CD14-positive monocyte (primary cell): ENCODE measurements at regions not wholly inside any gene's neighbourhood (a gene's known extent, or its start where the extent isn't known, plus 50 kb on each side); places are given as distances from the start of the nearest gene placed in this dataset.

Experiments used
- DNase-seq, 3 donors: peaks; one replicate each; pipeline ENCODE4 v3.0.0-alpha.2; 2011 to 2022
- H2AFZ ChIP-seq: 2 replicates; pipeline ENCODE4 v1.6.0; 2012; ENCODE audit warnings: mild to moderate bottlenecking, low read depth, low read length, inconsistent platforms; ENCODE audit not compliant: insufficient read depth, poor library complexity, severe bottlenecking
- H3K27ac ChIP-seq, 2 donors: 1 replicate in 1 of 2; 2 replicates in 1 of 2; pipeline ENCODE4 v1.5.1; 2012 to 2013; ENCODE audit warnings: low read length in 2 of 2, control low read depth in 1 of 2, inconsistent platforms in 1 of 2, low read depth in 1 of 2, mild to moderate bottlenecking in 1 of 2
- H3K27me3 ChIP-seq, 2 donors: one replicate each; pipeline versions ENCODE4 v1.6.0 to v1.6.1; 2011 to 2013; ENCODE audit warnings: low read length in 2 of 2; ENCODE audit not compliant: control insufficient read depth in 2 of 2, insufficient read depth in 2 of 2
- H3K36me3 ChIP-seq, 2 donors: replicated peaks in 1 of 2; 1 replicate in 1 of 2; 2 replicates in 1 of 2; pipeline versions ENCODE4 v1.5.1 to v1.6.1; 2012 to 2013; ENCODE audit warnings: low read length in 2 of 2, control low read depth in 1 of 2, inconsistent platforms in 1 of 2, mild to moderate bottlenecking in 1 of 2; ENCODE audit not compliant: insufficient read depth in 2 of 2, control insufficient read depth in 1 of 2
- H3K4me1 ChIP-seq, 2 donors: 1 replicate in 1 of 2; 2 replicates in 1 of 2; pipeline versions ENCODE4 v1.5.1 to v1.6.1; 2012 to 2013; ENCODE audit warnings: low read length in 2 of 2, control low read depth in 1 of 2, inconsistent platforms in 1 of 2, mild to moderate bottlenecking in 1 of 2, moderate library complexity in 1 of 2; ENCODE audit not compliant: insufficient read depth in 2 of 2, control insufficient read depth in 1 of 2
- H3K4me2 ChIP-seq: replicated peaks from 2 replicates; pipeline ENCODE3; 2012; ENCODE audit warnings: low read length, moderate library complexity, mild to moderate bottlenecking; ENCODE audit not compliant: poor library complexity, severe bottlenecking; ENCODE audit errors: extremely low read depth
- H3K4me3 ChIP-seq, 3 experiments: fragments of 200-600 bp in 1 of 3; sonication (generic) in 1 of 3; replicated peaks in 1 of 3; 1 replicate in 2 of 3; 2 replicates in 1 of 3; pipeline ENCODE4 v1.5.1; 2011 to 2013; ENCODE audit warnings: low read length in 3 of 3, mild to moderate bottlenecking in 3 of 3, control low read depth in 2 of 3, low read depth in 2 of 3, inconsistent platforms in 1 of 3, moderate library complexity in 1 of 3
- H3K79me2 ChIP-seq: 2 replicates; pipeline ENCODE4 v1.6.0; 2012; ENCODE audit warnings: mild to moderate bottlenecking, control low read depth, inconsistent platforms, low read length, moderate library complexity; ENCODE audit not compliant: insufficient read depth
- H3K9ac ChIP-seq: 2 replicates; pipeline ENCODE4 v1.6.0; 2017; ENCODE audit warnings: low read length, mild to moderate bottlenecking; ENCODE audit not compliant: insufficient read depth, poor library complexity, severe bottlenecking
- H3K9me3 ChIP-seq, 2 donors: replicated peaks in 1 of 2; 1 replicate in 1 of 2; 2 replicates in 1 of 2; pipeline versions ENCODE4 v1.5.1 to v1.6.1; 2012 to 2013; ENCODE audit warnings: low read length in 2 of 2, control low read depth in 1 of 2; ENCODE audit not compliant: control insufficient read depth in 1 of 2, insufficient read depth in 1 of 2
- H4K20me1 ChIP-seq: 2 replicates; pipeline ENCODE4 v1.6.0; 2012; ENCODE audit warnings: mild to moderate bottlenecking, low read length, control low read depth, moderate library complexity; ENCODE audit not compliant: insufficient read depth
- H3K27ac Mint-ChIP-seq, 7 donors: one replicate each; pipeline ENCODE4 v1.8.0; 2020; ENCODE audit warnings: mild to moderate bottlenecking in 7 of 7, mixed read lengths in 7 of 7, moderate library complexity in 6 of 7, inconsistent platforms in 2 of 7
- H3K27me3 Mint-ChIP-seq, 3 donors: one replicate each; pipeline ENCODE4 v1.8.0; 2021 to 2022; ENCODE audit warnings: low read depth in 3 of 3, mild to moderate bottlenecking in 3 of 3, mixed read lengths in 3 of 3, moderate library complexity in 3 of 3, inconsistent platforms in 1 of 3
- H3K36me3 Mint-ChIP-seq, 2 donors: one replicate each; pipeline ENCODE4 v1.8.0; 2020; ENCODE audit warnings: mixed read lengths in 2 of 2, inconsistent platforms in 1 of 2, mild to moderate bottlenecking in 1 of 2
- H3K4me1 Mint-ChIP-seq: one replicate; pipeline ENCODE4 v1.8.0; 2020; ENCODE audit warnings: mild to moderate bottlenecking, mixed read lengths
- H3K4me3 Mint-ChIP-seq, 2 donors: one replicate each; pipeline ENCODE4 v1.8.0; 2020; ENCODE audit warnings: mild to moderate bottlenecking in 2 of 2, mixed read lengths in 2 of 2, moderate library complexity in 1 of 2
- H3K9me3 Mint-ChIP-seq, 7 donors: one replicate each; pipeline ENCODE4 v1.8.0; 2020 to 2022; ENCODE audit warnings: mixed read lengths in 7 of 7, mild to moderate bottlenecking in 6 of 7, moderate library complexity in 6 of 7, inconsistent platforms in 2 of 7
- WGBS: methylation state at CpG from one replicate; pipeline ENCODE4 v1.1.5; 2013; ENCODE audit warnings: missing lambda C conversion rate; ENCODE audit not compliant: insufficient coverage; 5-methylcytosine and 5-hydroxymethylcytosine counted together
- intact Hi-C, 2 donors: fragments of 100-400 bp; cut with micrococcal nuclease; formaldehyde crosslinking; loops; one replicate each; pipeline versions ENCODE4 v1.15.0 to v1.15.1; 2023
- TF ChIP-seq, protein P1 (sequence below): fragments of 200-600 bp; IDR thresholded peaks from one replicate; pipeline ENCODE4 v1.8.0; 2022; ENCODE audit warnings: antibody characterized with exemption, mild to moderate bottlenecking

DNA sequence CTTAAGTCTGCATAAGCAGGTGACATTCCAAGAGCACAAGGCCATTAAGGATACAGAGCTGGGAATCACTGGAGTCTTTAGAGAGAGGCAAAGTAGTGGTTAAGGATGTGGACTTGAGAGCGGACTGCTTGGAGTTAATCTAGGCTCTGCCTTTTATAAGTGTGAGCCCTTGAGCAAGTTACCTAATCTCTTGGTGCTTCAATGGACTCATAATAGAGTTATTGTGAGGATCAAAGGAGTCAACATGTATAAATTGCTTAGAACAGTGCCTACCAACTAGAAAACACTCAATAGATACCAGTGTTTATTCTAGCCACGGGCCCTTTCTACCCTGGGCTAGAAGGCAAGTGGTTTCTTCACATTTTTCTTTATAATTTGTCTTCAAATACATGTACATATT lies 819.4 kb downstream of the NR2F1-AS1 start:
- Mint-ChIP-seq H3K9me3 (peaks cover 0 to 9% (median 2%) of the 10 kb centered on the region in 7 donors), H3K4me3 (no peak overlapping the region), H3K4me1 (no peaks in the 10 kb centered on the region), H3K27me3 (no peaks in the 10 kb centered on the region), H3K27ac (no peak overlapping the region), H3K36me3 (no peaks in the 10 kb centered on the region)
- intact Hi-C loops = no loop called here
- no peaks in the 10 kb centered on the region for H4K20me1 ChIP-seq
- no peak for DNase-seq
- H2AFZ ChIP-seq = no peak overlapping the region
- no peak overlapping the region for H3K4me3 ChIP-seq
- no peaks in the 10 kb centered on the region for H3K36me3 ChIP-seq
- peaks cover 0 to 10% of the 10 kb centered on the region in 2 donors for H3K9me3 ChIP-seq
- H3K9ac ChIP-seq = no peak overlapping the region
- no peaks in the 10 kb centered on the region for H3K27me3 ChIP-seq
- no peak overlapping the region for H3K27ac ChIP-seq
- no peak overlapping the region for H3K4me2 ChIP-seq
- H3K4me1 ChIP-seq = no peaks in the 10 kb centered on the region
- no peaks in the 10 kb centered on the region for H3K79me2 ChIP-seq
- TF ChIP-seq, protein P1, sequence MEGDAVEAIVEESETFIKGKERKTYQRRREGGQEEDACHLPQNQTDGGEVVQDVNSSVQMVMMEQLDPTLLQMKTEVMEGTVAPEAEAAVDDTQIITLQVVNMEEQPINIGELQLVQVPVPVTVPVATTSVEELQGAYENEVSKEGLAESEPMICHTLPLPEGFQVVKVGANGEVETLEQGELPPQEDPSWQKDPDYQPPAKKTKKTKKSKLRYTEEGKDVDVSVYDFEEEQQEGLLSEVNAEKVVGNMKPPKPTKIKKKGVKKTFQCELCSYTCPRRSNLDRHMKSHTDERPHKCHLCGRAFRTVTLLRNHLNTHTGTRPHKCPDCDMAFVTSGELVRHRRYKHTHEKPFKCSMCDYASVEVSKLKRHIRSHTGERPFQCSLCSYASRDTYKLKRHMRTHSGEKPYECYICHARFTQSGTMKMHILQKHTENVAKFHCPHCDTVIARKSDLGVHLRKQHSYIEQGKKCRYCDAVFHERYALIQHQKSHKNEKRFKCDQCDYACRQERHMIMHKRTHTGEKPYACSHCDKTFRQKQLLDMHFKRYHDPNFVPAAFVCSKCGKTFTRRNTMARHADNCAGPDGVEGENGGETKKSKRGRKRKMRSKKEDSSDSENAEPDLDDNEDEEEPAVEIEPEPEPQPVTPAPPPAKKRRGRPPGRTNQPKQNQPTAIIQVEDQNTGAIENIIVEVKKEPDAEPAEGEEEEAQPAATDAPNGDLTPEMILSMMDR = no peak
- WGBS = 100% methylated on average over 1 of the region's 2 CpGs

DNA sequence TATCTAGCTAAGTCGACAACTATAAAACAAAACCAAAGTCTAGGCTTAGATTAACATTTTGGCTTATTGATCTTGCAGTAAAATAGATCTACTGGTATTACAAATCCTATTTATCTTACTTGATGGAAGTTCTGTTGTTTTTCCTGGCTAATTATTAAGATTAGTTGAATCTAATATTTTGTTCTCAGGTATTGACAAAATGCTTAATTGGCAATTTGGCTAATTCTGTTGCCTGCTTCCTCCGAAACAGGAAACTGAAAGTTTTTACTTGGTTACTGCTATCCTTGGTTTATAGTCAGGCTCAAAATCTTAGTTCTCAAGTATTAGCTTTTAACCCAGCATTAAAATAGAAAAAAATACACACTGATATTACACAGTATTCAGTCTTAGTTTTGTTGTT lies 820.5 kb downstream of the NR2F1-AS1 start:
- no peak for DNase-seq
- Histone ChIP-seq H3K9ac (no peak overlapping the region), H3K4me3 (no peak overlapping the region), H3K27ac (no peak overlapping the region), H3K4me1 (no peaks in the 10 kb centered on the region), H4K20me1 (no peaks in the 10 kb centered on the region), H3K79me2 (no peaks in the 10 kb centered on the region), H3K27me3 (no peaks in the 10 kb centered on the region), H3K4me2 (no peak overlapping the region), H3K9me3 (peaks cover 0 to 4% of the 10 kb centered on the region in 2 donors), H3K36me3 (no peaks in the 10 kb centered on the region), H2AFZ (no peak overlapping the region)
- peaks cover 0 to 5% (median 2%) of the 10 kb centered on the region in 7 donors for H3K9me3 Mint-ChIP-seq
- no peak overlapping the region for H3K27ac Mint-ChIP-seq
- intact Hi-C loops = no loop called here
- TF ChIP-seq, protein P1 = no peak
- no peak overlapping the region for H3K4me3 Mint-ChIP-seq
- WGBS = 100% methylated on average over 1 of the region's 2 CpGs
- H3K27me3 Mint-ChIP-seq = no peaks in the 10 kb centered on the region
- H3K36me3 Mint-ChIP-seq = no peaks in the 10 kb centered on the region
- H3K4me1 Mint-ChIP-seq = no peaks in the 10 kb centered on the region
